Gastrocnemius medialis (tissue), 4 donors: ENCODE measurements at regions not wholly inside any gene's neighbourhood (a gene's known extent, or its start where the extent isn't known, plus 50 kb on each side); places are given as distances from the start of the nearest gene placed in this dataset.

Experiments
- ATAC-seq, 2 donors: fragments of 150-250 bp; one replicate each; pipeline ENCODE4 v1.9.1; 2016
- DNase-seq, 2 donors: peaks; one replicate each; pipeline ENCODE4 v3.0.0-alpha.2; 2019
- H3K27ac ChIP-seq, 4 donors: fragments of 200-600 bp; sonication (generic); 1 replicate in 1 of 4; 2 replicates in 3 of 4; pipeline ENCODE4 v1.5.1; 2016 to 2018; ENCODE audit warnings: mild to moderate bottlenecking in 2 of 4, moderate library complexity in 1 of 4
- H3K27me3 ChIP-seq, 3 donors: fragments of 200-600 bp; sonication (generic) in 2 of 3; 1 replicate in 1 of 3; 2 replicates in 2 of 3; pipeline versions ENCODE4 v1.5.1 to v1.6.0; 2016 to 2019; ENCODE audit warnings: mild to moderate bottlenecking in 1 of 3, moderate library complexity in 1 of 3
- H3K36me3 ChIP-seq, 2 donors: fragments of 200-600 bp; sonication (generic) in 1 of 2; one replicate each; pipeline ENCODE4 v1.5.1; 2017 to 2018
- H3K4me1 ChIP-seq, 2 donors: fragments of 200-600 bp; sonication (generic) in 1 of 2; one replicate each; pipeline ENCODE4 v1.5.1; 2016 to 2017; ENCODE audit warnings: mild to moderate bottlenecking in 2 of 2
- H3K4me3 ChIP-seq, 4 donors: fragments of 200-600 bp; sonication (generic) in 3 of 4; 1 replicate in 1 of 4; 2 replicates in 3 of 4; pipeline ENCODE4 v1.5.1; 2016 to 2019; ENCODE audit warnings: mild to moderate bottlenecking in 2 of 4
- H3K9me3 ChIP-seq, 3 donors: fragments of 200-600 bp; sonication (generic) in 2 of 3; 1 replicate in 1 of 3; 2 replicates in 2 of 3; pipeline ENCODE4 v1.5.1; 2016 to 2019
- CTCF ChIP-seq, 5 experiments: fragments of 450-650 bp in 3 of 5; fragments of 200-600 bp in 2 of 5; sonication (generic) in 2 of 5; IDR thresholded peaks in 4 of 5; conservative IDR thresholded peaks in 1 of 5; 1 replicate in 4 of 5; 2 replicates in 1 of 5; pipeline ENCODE4 v1.5.1; 2016 to 2019; ENCODE audit warnings: antibody characterized with exemption in 5 of 5, mild to moderate bottlenecking in 3 of 5, moderate library complexity in 3 of 5
- POLR2A ChIP-seq, 2 donors: fragments of 450-650 bp; IDR thresholded peaks; one replicate each; pipeline ENCODE4 v1.6.1; 2017; ENCODE audit warnings: antibody characterized with exemption in 2 of 2, mild to moderate bottlenecking in 2 of 2, moderate library complexity in 2 of 2
- in situ Hi-C, 4 donors: fragments of 200-750 bp; cut with MboI; loops; one replicate each; pipeline versions ENCODE4 v1.15.0 to v1.8.0; 2017; ENCODE audit warnings: low sequenced_read_pairs in 4 of 4
- intact Hi-C: fragments of 100-400 bp; cut with DNase I; formaldehyde crosslinking; loops from one replicate; pipeline ENCODE4 v1.15.1; 2023; ENCODE audit warnings: low total_unique reads

GRCh38 chr10:7507887-7508726 is 97.3 kb upstream of the SFMBT2 start:
- DNase-seq, result no peak
- Histone ChIP-seq H3K27me3 (no peaks in the 10 kb centered on the region), H3K4me1 (no peaks in the 10 kb centered on the region), H3K4me3 (no peak overlapping the region), H3K36me3 (no peaks in the 10 kb centered on the region), H3K27ac (no peak overlapping the region), H3K9me3 (no peaks in the 10 kb centered on the region)
- intact Hi-C loops (no loop called here), in situ Hi-C loops (no loop called here)
- ATAC-seq, result no peak
- TF ChIP-seq CTCF (IDR thresholded peaks at IDR 0.05 in 4 of 5, conservative IDR thresholded peaks at IDR 0.05 in 1 of 5) (no peak), POLR2A (IDR thresholded peaks at IDR 0.05) (no peak)

DNA sequence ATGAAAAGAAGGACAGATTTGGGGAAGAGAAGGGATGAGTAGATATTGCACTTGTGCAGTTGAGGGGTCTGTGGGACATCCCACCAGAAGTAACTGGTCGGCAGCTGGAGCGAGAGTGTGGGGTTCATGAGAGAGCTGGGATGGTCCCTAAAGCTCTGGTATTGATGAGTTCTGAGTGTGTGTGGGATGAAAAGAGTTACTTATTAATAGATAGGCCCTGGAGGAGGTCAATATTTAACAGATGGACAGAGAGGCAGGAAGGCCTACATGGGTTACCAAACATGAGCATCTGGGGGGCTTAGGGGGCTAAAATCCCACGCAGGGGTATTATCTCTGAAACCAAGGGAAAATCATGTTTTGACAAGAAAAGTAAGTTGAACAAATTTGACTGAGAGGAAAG is 95.7 kb upstream of the SFMBT2 start:
- no peak overlapping the region for H3K4me3 ChIP-seq
- no peaks in the 10 kb centered on the region for H3K27me3 ChIP-seq
- no peak for ATAC-seq
- intact Hi-C loops, result no loop called here
- no peaks in the 10 kb centered on the region for H3K9me3 ChIP-seq
- in situ Hi-C loops, result no loop called here
- no peaks in the 10 kb centered on the region for H3K36me3 ChIP-seq
- DNase-seq, result no peak
- no peaks in the 10 kb centered on the region for H3K4me1 ChIP-seq
- H3K27ac ChIP-seq, result no peak overlapping the region
- TF ChIP-seq POLR2A (IDR thresholded peaks at IDR 0.05) (no peak), CTCF (IDR thresholded peaks at IDR 0.05 in 4 of 5, conservative IDR thresholded peaks at IDR 0.05 in 1 of 5) (no peak)

DNA sequence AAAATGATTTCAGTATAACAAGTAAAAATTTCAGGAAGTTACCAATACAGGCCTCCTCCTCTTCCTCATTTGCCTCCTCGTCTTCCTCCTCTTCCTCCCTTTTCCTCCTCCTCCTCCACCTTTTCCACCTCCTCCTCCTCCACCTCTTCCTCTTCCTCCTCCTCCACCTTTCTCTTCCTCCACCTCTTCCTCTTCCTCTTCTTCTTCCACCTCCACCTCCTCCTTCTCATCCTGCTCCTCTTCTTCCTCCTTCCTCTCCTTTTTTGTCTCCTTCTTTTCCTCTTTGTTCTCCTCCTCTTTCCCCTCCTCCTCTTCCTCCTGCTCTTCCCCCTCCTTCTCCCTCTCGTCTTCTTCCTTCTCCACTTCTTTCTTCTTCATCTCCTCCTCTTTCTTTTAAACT is 94.4 kb upstream of the SFMBT2 start:
- Histone ChIP-seq H3K27ac (no peak overlapping the region), H3K36me3 (no peaks in the 10 kb centered on the region), H3K4me3 (no peak overlapping the region), H3K27me3 (no peaks in the 10 kb centered on the region), H3K4me1 (no peaks in the 10 kb centered on the region), H3K9me3 (no peaks in the 10 kb centered on the region)
- DNase-seq (no peak), ATAC-seq (no peak)
- TF ChIP-seq POLR2A (IDR thresholded peaks at IDR 0.05) (no peak), CTCF (IDR thresholded peaks at IDR 0.05 in 4 of 5, conservative IDR thresholded peaks at IDR 0.05 in 1 of 5) (no peak)
- intact Hi-C loops, result no loop called here
- in situ Hi-C loops, result no loop called here

GRCh38 chr10:7503190-7503589 is 92.4 kb upstream of the SFMBT2 start:
- Histone ChIP-seq H3K36me3 (no peaks in the 10 kb centered on the region), H3K4me1 (no peaks in the 10 kb centered on the region), H3K27ac (no peak overlapping the region), H3K9me3 (no peaks in the 10 kb centered on the region), H3K4me3 (no peak overlapping the region), H3K27me3 (no peaks in the 10 kb centered on the region)
- no peak for TF ChIP-seq POLR2A (IDR thresholded peaks at IDR 0.05)
- no peak for TF ChIP-seq CTCF (IDR thresholded peaks at IDR 0.05 in 4 of 5, conservative IDR thresholded peaks at IDR 0.05 in 1 of 5)
- DNase-seq, result no peak
- in situ Hi-C loops, result no loop called here
- no peak for ATAC-seq
- intact Hi-C loops, result no loop called here

GRCh38 chr10:7501157-7501556 is 90.3 kb upstream of the SFMBT2 start:
- no peaks in the 10 kb centered on the region for H3K27me3 ChIP-seq
- TF ChIP-seq POLR2A (IDR thresholded peaks at IDR 0.05) (no peak), CTCF (IDR thresholded peaks at IDR 0.05 in 4 of 5, conservative IDR thresholded peaks at IDR 0.05 in 1 of 5) (no peak)
- H3K36me3 ChIP-seq, result no peaks in the 10 kb centered on the region
- ATAC-seq (no peak), DNase-seq (no peak)
- no peak overlapping the region for H3K4me3 ChIP-seq
- in situ Hi-C loops (no loop called here), intact Hi-C loops (no loop called here)
- H3K9me3 ChIP-seq, result no peaks in the 10 kb centered on the region
- H3K4me1 ChIP-seq, result no peaks in the 10 kb centered on the region
- H3K27ac ChIP-seq, result no peak overlapping the region
